GM13976 (cell line): ENCODE measurements at regions not wholly inside any gene's neighbourhood (a gene's known extent, or its start where the extent isn't known, plus 50 kb on each side); places are given as distances from the start of the nearest gene placed in this dataset.

Experiments used
- DNase-seq: peaks from one replicate; pipeline ENCODE4 v3.0.0; 2012; ENCODE audit warnings: low spot score
- CTCF ChIP-seq: IDR thresholded peaks from 2 replicates; pipeline ENCODE4 v1.5.1; 2012; ENCODE audit warnings: borderline replicate concordance, mild to moderate bottlenecking; ENCODE audit not compliant: insufficient read depth; ENCODE audit errors: extremely low read depth, missing control alignments, control extremely low read depth
- in situ Hi-C: fragments of 300-500 bp; cut with MboI; formaldehyde crosslinking; loops from one replicate; pipeline ENCODE4 v1.12.0; 2022; ENCODE audit warnings: low sequenced_read_pairs, mixed read lengths, inconsistent platforms; ENCODE audit not compliant: unreplicated experiment

GRCh38 chr18:8469544-8470130, 139.6 kb upstream of the RAB12 start:
- no peak for DNase-seq
- no peak for TF ChIP-seq CTCF
- in situ Hi-C loops: no loop called here

GRCh38 chr18:8471372-8471771, 137.9 kb upstream of the RAB12 start:
- TF ChIP-seq CTCF: no peak
- in situ Hi-C loops: no loop called here

DNA sequence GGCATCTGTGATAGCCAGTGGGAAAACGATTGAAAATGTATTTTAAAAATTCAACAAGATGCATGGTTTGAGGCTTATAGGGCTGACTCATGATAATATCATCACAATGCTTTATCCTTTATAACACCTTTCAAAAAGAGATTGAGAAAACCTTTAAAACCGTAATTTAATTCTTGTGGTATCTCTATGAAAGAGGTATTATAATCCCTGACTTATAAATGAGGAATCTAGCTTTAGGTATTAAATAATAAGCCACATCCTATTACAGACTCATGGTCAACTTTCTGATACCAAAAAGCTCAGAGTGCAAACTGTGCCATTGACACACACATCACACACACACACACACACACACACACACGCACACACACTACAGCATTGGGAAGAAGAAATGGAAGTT, 134.6 kb upstream of the RAB12 start:
- TF ChIP-seq CTCF: no peak
- in situ Hi-C loops: no loop called here
- no peak for DNase-seq

More at GRCh38 chr18:8471372-8471771, 137.9 kb upstream of the RAB12 start:
- DNase-seq: no peak

- in situ Hi-C loops: no loop called here
- no peak for TF ChIP-seq CTCF
- no peak for DNase-seq
Measured at GRCh38 chr18:8477615-8478014, 131.6 kb upstream of the RAB12 start.

- DNase-seq: peak; percentile 86
- TF ChIP-seq CTCF: peak; percentile 63
- in situ Hi-C loops: no loop called here
Measured at GRCh38 chr18:8478166-8478967, 130.9 kb upstream of the RAB12 start.

DNA sequence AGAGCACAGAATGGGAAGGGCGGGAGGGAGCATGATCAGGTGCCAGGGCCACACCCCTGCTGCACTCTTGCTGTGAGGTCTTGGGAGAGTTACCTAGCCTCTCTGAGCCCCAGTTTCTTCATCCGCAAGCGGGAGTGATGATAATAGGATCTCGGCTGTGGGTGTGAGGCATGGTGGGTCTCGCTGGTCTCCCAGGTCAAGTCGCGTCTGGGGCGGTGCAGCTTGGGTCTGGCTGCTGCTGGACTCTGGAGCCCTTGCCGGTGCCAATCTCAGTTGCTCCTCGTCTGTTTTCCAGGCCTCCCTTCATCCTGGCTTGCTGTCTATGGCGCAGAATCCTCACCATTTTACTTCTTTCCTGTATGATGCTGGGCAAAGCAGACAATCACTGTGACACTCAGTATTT, 130.3 kb upstream of the RAB12 start:
- DNase-seq: no peak
- no peak for TF ChIP-seq CTCF
- in situ Hi-C loops: no loop called here

DNA sequence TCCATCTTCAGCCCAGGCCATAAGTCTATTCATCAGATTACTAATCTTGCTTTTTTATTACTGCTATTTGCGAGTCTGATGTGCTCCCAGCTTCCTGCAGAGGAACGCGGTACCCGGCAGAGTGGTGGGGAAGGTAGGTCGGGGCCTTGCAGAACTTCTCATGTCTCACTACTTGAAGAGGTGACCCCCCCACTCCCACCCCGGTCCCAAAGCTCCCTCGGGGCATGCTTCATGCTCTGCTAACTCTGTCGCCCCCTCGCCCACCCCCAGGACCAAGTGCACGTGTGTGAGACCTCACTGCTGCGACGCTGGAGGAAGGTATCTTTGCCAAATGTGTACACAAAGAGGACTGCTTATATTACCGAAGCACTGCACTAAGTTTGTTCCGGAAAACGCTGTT, 129.4 kb upstream of the RAB12 start:
- in situ Hi-C loops: no loop called here
- no peak for TF ChIP-seq CTCF
- no peak for DNase-seq
